NCI-H1105 treated with DMSO at 0.1 percent for 48 hours (cell line): ENCODE measurements at regions not wholly inside any gene's neighbourhood (a gene's known extent, or its start where the extent isn't known, plus 50 kb on each side); places are given as distances from the start of the nearest gene placed in this dataset.
A peak's percentile ranks its signal among the peaks of the same experiment; 100 is the strongest.
"Not testable (repeated sequence)": the region's sequence is repeated elsewhere in the genome, so short reads cannot be mapped to it uniquely, and the experiment has no call there.

ENCODE experiments used
- DNase-seq: peaks from one replicate; lab custom pipeline; 2025; lab: John Stamatoyannopoulos, UW

DNA sequence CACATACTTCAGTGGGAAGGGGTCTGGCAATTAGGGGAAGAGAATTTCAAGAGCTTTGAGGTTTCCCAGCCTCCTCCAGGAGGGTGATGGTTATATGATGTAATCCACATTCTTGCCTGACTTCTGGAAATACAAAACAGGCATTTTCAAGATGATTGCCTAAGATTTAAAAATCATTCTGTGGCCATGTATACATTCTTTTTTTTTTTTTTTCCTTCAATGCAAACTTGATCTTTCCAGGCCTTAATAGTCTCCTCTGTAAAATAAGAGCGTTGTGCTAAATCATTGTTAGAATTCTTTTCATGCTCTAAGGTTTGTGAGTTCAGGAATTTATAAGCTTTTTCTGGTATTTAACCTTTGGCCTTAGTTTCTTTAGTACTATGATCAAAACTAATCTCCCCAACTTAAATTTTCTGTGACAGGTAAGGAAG, 192.3 kb upstream of the HMCN1 start:
- no peak for DNase-seq

- DNase-seq = no peak
Measured at GRCh38 chr1:185540295-185540694, 193.9 kb upstream of the HMCN1 start.

- DNase-seq = no peak
Measured at GRCh38 chr1:185539277-185539943, 194.8 kb upstream of the HMCN1 start.

DNA sequence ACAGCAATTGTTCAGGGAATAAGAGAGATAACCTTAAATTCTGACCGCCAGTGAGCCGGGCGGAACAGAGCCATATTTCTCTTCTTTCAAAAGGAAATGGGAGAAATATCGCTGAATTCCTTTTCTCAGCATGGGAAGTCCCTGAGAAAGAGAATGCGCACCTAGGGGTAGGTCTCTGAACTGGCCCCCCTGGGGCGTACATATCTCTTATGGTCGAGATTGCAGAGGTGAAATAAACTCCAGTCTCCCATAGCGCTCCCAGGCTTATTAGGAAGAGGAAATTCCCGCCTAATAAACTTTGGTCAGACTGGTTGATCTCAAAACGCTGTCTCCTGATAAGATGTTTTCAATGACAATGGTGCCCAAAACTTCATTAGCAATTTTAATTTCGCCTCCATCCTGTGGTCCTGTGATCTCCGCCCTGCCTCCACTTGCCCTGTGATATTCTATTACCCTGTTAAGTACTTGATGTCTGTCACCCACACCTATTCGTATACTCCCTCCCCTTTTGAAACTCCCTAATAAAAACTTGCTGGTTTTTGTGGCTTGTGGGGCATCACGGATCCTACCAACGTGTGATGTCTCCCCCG, 195.8 kb upstream of the HMCN1 start:
- DNase-seq = not testable (repeated sequence)

- DNase-seq = no peak
Measured at GRCh38 chr1:185537596-185537995, 196.6 kb upstream of the HMCN1 start.

DNA sequence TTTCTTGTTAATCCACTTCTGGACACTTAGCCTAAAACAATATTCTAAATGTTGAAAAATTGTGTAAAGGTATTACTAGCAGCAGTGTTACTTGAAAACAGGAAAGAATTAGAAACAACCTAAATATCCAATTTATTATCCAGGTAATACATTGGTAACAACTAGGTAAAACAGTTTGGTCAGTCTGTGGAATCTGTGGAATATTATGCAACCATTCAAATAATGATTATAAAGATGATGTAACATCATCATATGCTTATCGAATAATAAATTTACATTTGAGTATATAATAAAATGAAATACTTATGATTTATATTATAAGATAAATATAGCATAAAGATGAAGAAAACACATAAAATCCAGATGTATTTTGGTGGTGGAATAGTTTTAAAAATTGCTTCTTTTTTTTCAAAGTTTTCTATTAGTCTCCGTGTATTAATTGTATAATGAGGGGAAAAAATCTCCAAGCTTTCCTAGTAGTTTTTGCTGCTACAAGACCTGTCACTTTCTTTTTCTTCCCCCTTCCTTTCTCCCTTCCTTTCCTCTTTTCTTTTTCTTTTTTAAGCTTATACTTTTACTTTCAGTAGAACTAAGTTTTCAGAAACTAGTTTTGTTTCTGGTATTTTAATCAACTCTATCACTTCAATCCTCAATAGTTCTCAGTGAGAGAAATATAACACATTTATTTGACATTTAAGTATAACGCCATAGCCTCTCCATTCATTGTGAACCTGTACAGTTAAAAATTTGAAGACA, 197.8 kb upstream of the HMCN1 start:
- DNase-seq = no peak

DNA sequence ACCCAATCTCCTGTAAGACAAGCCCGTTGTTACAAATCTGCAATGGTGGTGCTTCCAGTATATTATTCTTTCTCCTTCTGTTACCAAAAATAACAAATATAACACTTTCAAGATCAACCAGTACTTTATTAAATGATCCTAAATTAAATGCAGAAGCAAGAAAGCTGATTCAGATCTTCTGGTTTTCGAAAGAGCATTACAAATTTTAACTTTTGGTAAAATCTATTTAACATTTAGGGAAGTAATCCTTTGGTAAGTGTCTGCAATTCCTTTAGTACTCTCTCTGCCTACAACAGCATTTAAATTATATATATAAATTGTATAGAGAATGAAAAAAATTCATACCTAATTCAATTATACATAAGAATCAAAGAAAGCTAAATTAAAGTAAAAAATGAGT, 198.6 kb upstream of the HMCN1 start:
- no peak for DNase-seq

DNA sequence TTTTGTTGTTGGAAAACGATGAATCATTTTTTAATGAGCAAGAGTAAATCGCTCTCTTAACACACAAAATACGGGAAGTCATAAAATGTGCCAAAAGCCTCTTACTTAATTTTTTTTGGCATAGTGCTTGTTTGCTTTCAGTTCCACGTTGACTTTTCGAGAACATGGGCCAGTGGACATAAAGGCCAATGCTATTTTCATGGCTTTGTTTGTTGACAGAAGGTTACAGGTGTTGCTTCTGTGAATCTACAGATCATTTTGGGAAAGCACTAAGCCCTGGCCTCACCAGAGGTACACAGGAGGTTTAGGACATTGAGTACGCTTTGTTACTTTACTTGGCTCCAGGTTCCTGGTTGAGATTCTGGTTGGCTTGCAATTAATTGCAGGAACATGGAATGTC, 199.4 kb upstream of the HMCN1 start:
- DNase-seq = peak; percentile 88

DNA sequence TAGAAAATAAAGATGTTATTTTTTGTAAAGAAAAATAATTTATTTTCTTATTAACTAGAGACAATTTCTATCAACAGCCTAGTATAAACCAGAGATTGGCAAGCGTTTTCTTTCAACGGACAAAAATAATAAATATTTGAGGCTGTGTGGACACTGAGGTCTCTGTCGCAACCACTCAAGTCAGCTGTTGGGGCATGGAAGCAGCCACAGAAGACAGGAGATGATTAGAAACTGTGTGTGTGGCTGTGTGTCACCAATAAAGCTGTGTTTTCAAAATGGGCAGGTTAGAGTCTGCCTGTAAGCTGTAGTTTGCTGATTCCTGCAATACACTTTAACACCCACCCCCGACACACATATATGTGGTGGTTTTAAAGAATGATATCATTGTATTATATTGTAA, 200.6 kb upstream of the HMCN1 start:
- no peak for DNase-seq

DNA sequence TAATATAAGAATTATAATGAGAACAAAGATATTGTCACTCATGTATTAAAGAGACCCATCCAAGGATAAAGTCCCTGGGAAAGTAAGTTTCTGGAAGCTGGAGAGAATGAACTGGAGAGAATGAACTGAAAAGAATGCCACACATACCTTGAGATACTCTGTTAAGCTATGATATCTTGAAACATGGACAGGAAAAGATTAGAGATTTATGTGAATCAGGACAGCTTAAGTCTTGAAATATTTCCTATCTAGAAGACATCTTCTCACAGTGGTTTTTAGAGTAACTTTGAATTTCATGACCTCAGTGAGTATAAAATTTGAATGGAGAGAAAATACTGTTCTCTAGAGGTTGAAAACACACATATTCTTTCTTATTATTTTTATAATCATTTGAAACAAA, 201.3 kb upstream of the HMCN1 start:
- no peak for DNase-seq

- no peak for DNase-seq
Measured at GRCh38 chr1:185531838-185532237, 202.4 kb upstream of the HMCN1 start.

DNA sequence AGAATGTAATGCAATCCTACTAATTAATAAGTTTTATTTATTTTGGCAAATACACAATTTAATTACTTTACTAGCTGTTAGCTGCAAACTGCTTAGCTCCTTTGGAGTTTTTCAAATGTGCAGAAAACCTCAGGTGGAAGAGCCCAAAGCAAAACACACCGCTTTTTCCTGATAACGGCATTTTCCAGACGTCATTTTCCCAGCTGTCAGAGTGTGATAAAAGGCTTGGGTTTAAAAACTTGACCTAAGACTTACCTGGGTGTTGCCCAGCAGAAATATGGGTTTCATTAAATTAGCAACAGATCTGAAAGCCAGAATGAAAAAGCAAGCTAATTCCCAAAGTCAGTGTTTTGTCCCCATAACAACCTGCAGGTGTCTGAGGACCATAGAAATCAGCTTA, 204.0 kb upstream of the HMCN1 start:
- no peak for DNase-seq

- DNase-seq = no peak
Measured at GRCh38 chr1:185529673-185530072, 204.5 kb upstream of the HMCN1 start.

- no peak for DNase-seq
Measured at GRCh38 chr1:185528084-185528676, 206.0 kb upstream of the HMCN1 start.

- no peak for DNase-seq
Measured at GRCh38 chr1:185526344-185527307, 207.6 kb upstream of the HMCN1 start.

- no peak for DNase-seq
Measured at GRCh38 chr1:185520188-185520920, 203.3 kb upstream of the IVNS1ABP start.

DNA sequence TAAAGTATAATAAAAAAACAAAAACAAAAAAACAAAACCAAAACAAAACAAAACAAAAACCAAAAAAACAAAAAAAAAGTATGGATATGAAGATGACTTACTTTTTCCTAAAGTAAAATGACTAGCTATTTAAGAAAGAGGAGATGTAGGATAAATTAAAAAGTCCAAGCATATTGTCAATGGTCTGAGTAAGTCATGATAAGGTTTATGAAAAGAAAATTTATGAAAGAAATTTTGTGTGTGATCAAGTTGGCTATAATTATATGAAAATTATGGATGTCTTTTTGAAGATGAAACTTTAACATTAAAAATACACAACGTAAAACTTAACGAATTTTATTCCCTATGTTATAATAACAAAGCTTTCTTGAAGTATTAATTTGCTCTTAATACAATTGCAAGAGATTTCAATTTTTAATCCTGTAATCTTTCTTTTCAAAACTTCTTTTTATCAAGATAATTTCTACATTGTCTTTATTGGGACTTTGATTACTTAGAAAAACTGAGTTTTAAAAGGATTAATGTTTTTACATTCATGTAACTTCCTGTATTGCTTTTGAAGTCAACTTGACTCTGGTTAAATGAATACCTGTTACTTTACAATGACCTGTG, 200.9 kb upstream of the IVNS1ABP start:
- no peak for DNase-seq

DNA sequence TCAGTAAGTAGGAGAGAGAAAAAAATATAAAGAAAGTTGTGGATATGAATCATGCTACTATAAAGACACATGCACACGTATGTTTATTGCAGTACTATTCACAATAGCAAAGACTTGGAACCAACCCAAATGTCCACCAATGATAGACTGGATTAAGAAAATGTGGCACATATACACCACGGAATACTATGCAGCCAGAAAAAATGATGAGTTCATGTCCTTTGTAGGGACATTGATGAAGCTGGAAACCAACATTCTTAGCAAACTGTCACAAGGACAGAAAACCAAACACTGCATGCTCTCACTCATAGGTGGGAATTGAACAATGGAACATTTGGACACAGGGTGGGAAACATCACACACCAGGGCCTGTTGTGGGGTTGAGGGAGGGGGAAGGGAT, 200.3 kb upstream of the IVNS1ABP start:
- DNase-seq = not testable (repeated sequence)

DNA sequence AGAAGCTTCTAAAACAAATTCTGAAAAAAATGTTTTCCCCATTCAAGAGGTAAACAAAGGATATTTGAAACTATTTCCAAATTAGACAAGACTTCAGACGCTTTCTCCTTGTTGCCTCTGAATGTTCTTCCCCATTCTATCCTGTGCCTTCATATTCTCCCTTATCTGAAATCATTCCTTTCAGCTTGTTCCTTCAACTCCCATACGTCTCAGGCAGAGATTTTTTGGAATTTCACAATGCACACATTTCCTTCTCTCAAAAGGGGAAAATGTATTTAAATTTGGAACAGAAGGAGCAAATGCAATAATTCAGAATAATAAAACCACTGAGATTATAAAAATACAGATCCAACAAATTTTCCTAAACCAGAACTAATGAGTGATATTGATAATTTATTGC, 198.7 kb upstream of the IVNS1ABP start:
- DNase-seq = no peak

DNA sequence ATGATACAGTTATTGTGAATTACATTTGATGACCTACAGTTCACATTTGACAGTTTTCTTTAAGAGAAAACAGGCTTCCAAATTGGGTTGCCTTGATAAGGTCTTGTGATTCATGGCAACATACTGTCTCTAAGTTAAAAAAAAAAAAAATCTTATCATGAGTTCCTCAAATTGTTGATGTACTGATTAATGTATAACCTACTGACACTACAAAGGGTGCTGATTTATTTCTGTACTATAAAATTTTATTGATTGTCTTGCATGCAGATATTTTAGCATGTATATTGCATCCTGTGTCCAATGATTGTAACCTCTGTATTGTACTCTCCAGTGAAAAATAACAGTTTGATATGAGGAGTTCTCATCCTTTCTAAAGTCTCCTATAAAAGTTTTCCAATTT, 197.3 kb upstream of the IVNS1ABP start:
- no peak for DNase-seq

- no peak for DNase-seq
Measured at GRCh38 chr1:185512442-185512841, 195.4 kb upstream of the IVNS1ABP start.
